CD14-positive monocyte (primary cell): ENCODE measurements at regions not wholly inside any gene's neighbourhood (a gene's known extent, or its start where the extent isn't known, plus 50 kb on each side); places are given as distances from the start of the nearest gene placed in this dataset.

Source experiments
- DNase-seq, 3 donors: peaks; one replicate each; pipeline ENCODE4 v3.0.0-alpha.2; 2011 to 2022
- H2AFZ ChIP-seq: 2 replicates; pipeline ENCODE4 v1.6.0; 2012; ENCODE audit warnings: mild to moderate bottlenecking, low read depth, low read length, inconsistent platforms; ENCODE audit not compliant: insufficient read depth, poor library complexity, severe bottlenecking
- H3K27ac ChIP-seq, 2 donors: 1 replicate in 1 of 2; 2 replicates in 1 of 2; pipeline ENCODE4 v1.5.1; 2012 to 2013; ENCODE audit warnings: low read length in 2 of 2, control low read depth in 1 of 2, inconsistent platforms in 1 of 2, low read depth in 1 of 2, mild to moderate bottlenecking in 1 of 2
- H3K27me3 ChIP-seq, 2 donors: one replicate each; pipeline versions ENCODE4 v1.6.0 to v1.6.1; 2011 to 2013; ENCODE audit warnings: low read length in 2 of 2; ENCODE audit not compliant: control insufficient read depth in 2 of 2, insufficient read depth in 2 of 2
- H3K36me3 ChIP-seq, 2 donors: replicated peaks in 1 of 2; 1 replicate in 1 of 2; 2 replicates in 1 of 2; pipeline versions ENCODE4 v1.5.1 to v1.6.1; 2012 to 2013; ENCODE audit warnings: low read length in 2 of 2, control low read depth in 1 of 2, inconsistent platforms in 1 of 2, mild to moderate bottlenecking in 1 of 2; ENCODE audit not compliant: insufficient read depth in 2 of 2, control insufficient read depth in 1 of 2
- H3K4me1 ChIP-seq, 2 donors: 1 replicate in 1 of 2; 2 replicates in 1 of 2; pipeline versions ENCODE4 v1.5.1 to v1.6.1; 2012 to 2013; ENCODE audit warnings: low read length in 2 of 2, control low read depth in 1 of 2, inconsistent platforms in 1 of 2, mild to moderate bottlenecking in 1 of 2, moderate library complexity in 1 of 2; ENCODE audit not compliant: insufficient read depth in 2 of 2, control insufficient read depth in 1 of 2
- H3K4me2 ChIP-seq: replicated peaks from 2 replicates; pipeline ENCODE3; 2012; ENCODE audit warnings: low read length, moderate library complexity, mild to moderate bottlenecking; ENCODE audit not compliant: poor library complexity, severe bottlenecking; ENCODE audit errors: extremely low read depth
- H3K4me3 ChIP-seq, 3 experiments: fragments of 200-600 bp in 1 of 3; sonication (generic) in 1 of 3; replicated peaks in 1 of 3; 1 replicate in 2 of 3; 2 replicates in 1 of 3; pipeline ENCODE4 v1.5.1; 2011 to 2013; ENCODE audit warnings: low read length in 3 of 3, mild to moderate bottlenecking in 3 of 3, control low read depth in 2 of 3, low read depth in 2 of 3, inconsistent platforms in 1 of 3, moderate library complexity in 1 of 3
- H3K79me2 ChIP-seq: 2 replicates; pipeline ENCODE4 v1.6.0; 2012; ENCODE audit warnings: mild to moderate bottlenecking, control low read depth, inconsistent platforms, low read length, moderate library complexity; ENCODE audit not compliant: insufficient read depth
- H3K9ac ChIP-seq: 2 replicates; pipeline ENCODE4 v1.6.0; 2017; ENCODE audit warnings: low read length, mild to moderate bottlenecking; ENCODE audit not compliant: insufficient read depth, poor library complexity, severe bottlenecking
- H3K9me3 ChIP-seq, 2 donors: replicated peaks in 1 of 2; 1 replicate in 1 of 2; 2 replicates in 1 of 2; pipeline versions ENCODE4 v1.5.1 to v1.6.1; 2012 to 2013; ENCODE audit warnings: low read length in 2 of 2, control low read depth in 1 of 2; ENCODE audit not compliant: control insufficient read depth in 1 of 2, insufficient read depth in 1 of 2
- H4K20me1 ChIP-seq: 2 replicates; pipeline ENCODE4 v1.6.0; 2012; ENCODE audit warnings: mild to moderate bottlenecking, low read length, control low read depth, moderate library complexity; ENCODE audit not compliant: insufficient read depth
- H3K27ac Mint-ChIP-seq, 7 donors: one replicate each; pipeline ENCODE4 v1.8.0; 2020; ENCODE audit warnings: mild to moderate bottlenecking in 7 of 7, mixed read lengths in 7 of 7, moderate library complexity in 6 of 7, inconsistent platforms in 2 of 7
- H3K27me3 Mint-ChIP-seq, 3 donors: one replicate each; pipeline ENCODE4 v1.8.0; 2021 to 2022; ENCODE audit warnings: low read depth in 3 of 3, mild to moderate bottlenecking in 3 of 3, mixed read lengths in 3 of 3, moderate library complexity in 3 of 3, inconsistent platforms in 1 of 3
- H3K36me3 Mint-ChIP-seq, 2 donors: one replicate each; pipeline ENCODE4 v1.8.0; 2020; ENCODE audit warnings: mixed read lengths in 2 of 2, inconsistent platforms in 1 of 2, mild to moderate bottlenecking in 1 of 2
- H3K4me1 Mint-ChIP-seq: one replicate; pipeline ENCODE4 v1.8.0; 2020; ENCODE audit warnings: mild to moderate bottlenecking, mixed read lengths
- H3K4me3 Mint-ChIP-seq, 2 donors: one replicate each; pipeline ENCODE4 v1.8.0; 2020; ENCODE audit warnings: mild to moderate bottlenecking in 2 of 2, mixed read lengths in 2 of 2, moderate library complexity in 1 of 2
- H3K9me3 Mint-ChIP-seq, 7 donors: one replicate each; pipeline ENCODE4 v1.8.0; 2020 to 2022; ENCODE audit warnings: mixed read lengths in 7 of 7, mild to moderate bottlenecking in 6 of 7, moderate library complexity in 6 of 7, inconsistent platforms in 2 of 7
- WGBS: methylation state at CpG from one replicate; pipeline ENCODE4 v1.1.5; 2013; ENCODE audit warnings: missing lambda C conversion rate; ENCODE audit not compliant: insufficient coverage; 5-methylcytosine and 5-hydroxymethylcytosine counted together
- intact Hi-C, 2 donors: fragments of 100-400 bp; cut with micrococcal nuclease; formaldehyde crosslinking; loops; one replicate each; pipeline versions ENCODE4 v1.15.0 to v1.15.1; 2023
- TF ChIP-seq, protein P1 (sequence below): fragments of 200-600 bp; IDR thresholded peaks from one replicate; pipeline ENCODE4 v1.8.0; 2022; ENCODE audit warnings: antibody characterized with exemption, mild to moderate bottlenecking

DNA sequence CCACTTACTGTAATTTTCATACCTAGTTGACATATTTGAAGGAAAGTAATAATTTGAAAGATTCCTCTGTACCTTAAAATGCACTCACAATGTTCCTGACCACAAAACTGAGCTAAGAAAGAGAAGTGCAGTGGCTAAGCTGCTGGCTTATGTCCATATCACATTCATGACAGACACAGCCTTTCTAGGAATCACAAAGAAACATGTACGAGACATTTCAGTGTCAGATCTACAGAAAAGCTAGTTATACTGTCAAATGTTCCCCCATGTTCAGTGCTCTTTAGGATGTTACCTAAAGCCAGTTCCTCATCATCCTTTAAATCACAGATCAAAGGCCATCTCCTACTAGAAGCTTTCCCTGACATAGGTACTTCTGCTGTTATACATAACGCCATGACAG is 142.2 kb upstream of the C11orf58 start:
- H3K27me3 Mint-ChIP-seq = peaks cover 10 to 22% (median 10%) of the 10 kb centered on the region in 3 donors

GRCh38 chr11:16591157-16591556 is 147.3 kb upstream of the C11orf58 start:
- no peak overlapping the region for H3K27ac Mint-ChIP-seq
- DNase-seq = no peak
- H3K4me1 Mint-ChIP-seq = no peaks in the 10 kb centered on the region
- no peak overlapping the region for H3K4me3 ChIP-seq
- H3K36me3 Mint-ChIP-seq = no peaks in the 10 kb centered on the region
- H3K9me3 ChIP-seq = no peaks in the 10 kb centered on the region
- no peak overlapping the region for H2AFZ ChIP-seq
- H3K4me1 ChIP-seq = no peaks in the 10 kb centered on the region
- H3K4me2 ChIP-seq = no peak overlapping the region
- intact Hi-C loops = no loop called here
- H3K27me3 ChIP-seq = peaks cover 0 to under 1% of the 10 kb centered on the region in 2 donors
- H3K4me3 Mint-ChIP-seq = no peak overlapping the region
- no peaks in the 10 kb centered on the region for H4K20me1 ChIP-seq
- H3K9ac ChIP-seq = no peak overlapping the region
- H3K9me3 Mint-ChIP-seq = no peaks in the 10 kb centered on the region
- H3K79me2 ChIP-seq = no peaks in the 10 kb centered on the region
- H3K27ac ChIP-seq = no peak overlapping the region
- no peaks in the 10 kb centered on the region for H3K36me3 ChIP-seq
- TF ChIP-seq, protein P1, sequence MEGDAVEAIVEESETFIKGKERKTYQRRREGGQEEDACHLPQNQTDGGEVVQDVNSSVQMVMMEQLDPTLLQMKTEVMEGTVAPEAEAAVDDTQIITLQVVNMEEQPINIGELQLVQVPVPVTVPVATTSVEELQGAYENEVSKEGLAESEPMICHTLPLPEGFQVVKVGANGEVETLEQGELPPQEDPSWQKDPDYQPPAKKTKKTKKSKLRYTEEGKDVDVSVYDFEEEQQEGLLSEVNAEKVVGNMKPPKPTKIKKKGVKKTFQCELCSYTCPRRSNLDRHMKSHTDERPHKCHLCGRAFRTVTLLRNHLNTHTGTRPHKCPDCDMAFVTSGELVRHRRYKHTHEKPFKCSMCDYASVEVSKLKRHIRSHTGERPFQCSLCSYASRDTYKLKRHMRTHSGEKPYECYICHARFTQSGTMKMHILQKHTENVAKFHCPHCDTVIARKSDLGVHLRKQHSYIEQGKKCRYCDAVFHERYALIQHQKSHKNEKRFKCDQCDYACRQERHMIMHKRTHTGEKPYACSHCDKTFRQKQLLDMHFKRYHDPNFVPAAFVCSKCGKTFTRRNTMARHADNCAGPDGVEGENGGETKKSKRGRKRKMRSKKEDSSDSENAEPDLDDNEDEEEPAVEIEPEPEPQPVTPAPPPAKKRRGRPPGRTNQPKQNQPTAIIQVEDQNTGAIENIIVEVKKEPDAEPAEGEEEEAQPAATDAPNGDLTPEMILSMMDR = no peak
- peaks cover 4 to 7% (median 5%) of the 10 kb centered on the region in 3 donors for H3K27me3 Mint-ChIP-seq

More for the DNA sequence above, 142.2 kb upstream of the C11orf58 start:
- no peaks in the 10 kb centered on the region for H3K4me1 ChIP-seq
- TF ChIP-seq, protein P1 = no peak
- Mint-ChIP-seq H3K9me3 (no peaks in the 10 kb centered on the region), H3K4me3 (no peak overlapping the region), H3K27ac (no peak overlapping the region), H3K36me3 (no peaks in the 10 kb centered on the region), H3K4me1 (no peaks in the 10 kb centered on the region)
- DNase-seq = no peak
- H3K9ac ChIP-seq = no peak overlapping the region
- H4K20me1 ChIP-seq = no peaks in the 10 kb centered on the region
- no peak overlapping the region for H2AFZ ChIP-seq
- peaks cover 10 to 20% of the 10 kb centered on the region in 2 donors for H3K27me3 ChIP-seq
- no peaks in the 10 kb centered on the region for H3K9me3 ChIP-seq
- WGBS = 64% methylated on average over 2 of the region's 2 CpGs
- H3K4me2 ChIP-seq = no peak overlapping the region
- H3K79me2 ChIP-seq = no peaks in the 10 kb centered on the region
- intact Hi-C loops = no loop called here
- no peaks in the 10 kb centered on the region for H3K36me3 ChIP-seq
- H3K27ac ChIP-seq = no peak overlapping the region
- H3K4me3 ChIP-seq = no peak overlapping the region
